ENCODE measurements at regions not wholly inside any gene's neighbourhood (a gene's known extent, or its start where the extent isn't known, plus 50 kb on each side); places are given as distances from the start of the nearest gene placed in this dataset.
"Not testable (repeated sequence)": the region's sequence is repeated elsewhere in the genome, so short reads cannot be mapped to it uniquely, and the experiment has no call there.

GRCh38 chr13:65808061-65808460 is 1422.1 kb downstream of the PCDH9 start:
- Histone ChIP-seq H3K36me3 (no peaks in the 10 kb centered on the region), H3K4me3 (ENCODE audit: low read depth, low read length) (no peak overlapping the region), H3K4me1 (no peaks in the 10 kb centered on the region), H3K9me3 (no peaks in the 10 kb centered on the region), H3K27me3 (no peaks in the 10 kb centered on the region)
- TF ChIP-seq CTCF (IDR thresholded peaks at IDR 0.05; ENCODE audit: low read depth, low read length), result no peak
- DNase-seq, result no peak

DNA sequence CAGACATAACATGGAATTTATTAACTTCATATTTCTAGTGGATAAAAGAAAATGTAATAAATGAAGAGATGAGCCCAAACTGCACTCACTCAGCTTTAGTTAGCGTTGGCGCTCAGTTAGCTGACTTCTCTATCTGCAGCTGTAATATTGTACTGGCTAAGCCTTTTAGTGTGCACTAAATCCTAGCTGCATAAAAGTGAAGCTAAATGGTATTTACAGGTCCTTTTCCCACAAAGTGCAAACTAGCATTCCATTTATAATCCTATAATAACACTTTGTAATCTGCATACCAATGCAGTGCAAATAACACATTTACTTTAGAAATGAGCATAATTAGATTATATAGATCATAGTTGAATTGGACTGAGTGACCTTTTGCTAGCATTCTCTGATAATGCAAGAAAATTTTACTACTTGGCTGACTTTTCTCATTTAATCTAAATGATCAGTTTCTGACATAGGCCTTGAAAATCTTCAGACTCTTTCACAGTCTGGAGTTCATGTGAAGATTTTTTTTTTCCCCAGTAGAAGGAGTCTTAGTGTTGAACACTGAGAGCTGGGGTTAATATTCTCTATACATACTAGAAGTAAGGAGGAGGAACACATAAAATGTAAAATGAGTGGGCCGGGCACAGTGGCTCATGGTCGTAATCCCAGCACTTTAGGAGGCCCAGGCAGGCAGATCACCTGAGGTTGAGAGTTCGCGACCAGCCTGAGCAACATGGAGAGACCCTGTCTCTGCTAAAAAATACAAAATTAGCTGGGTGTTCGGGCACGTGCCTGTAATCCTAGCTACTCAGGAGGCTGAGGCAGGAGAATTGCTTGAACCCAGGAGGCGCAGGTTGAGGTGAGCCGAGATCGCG is 1426.4 kb downstream of the PCDH9 start:
- no peak overlapping the region for H3K4me3 ChIP-seq (ENCODE audit: low read depth, low read length)
- H3K4me1 ChIP-seq, result no peaks in the 10 kb centered on the region
- no peaks in the 10 kb centered on the region for H3K27me3 ChIP-seq
- no peak for DNase-seq
- no peaks in the 10 kb centered on the region for H3K36me3 ChIP-seq
- no peaks in the 10 kb centered on the region for H3K9me3 ChIP-seq
- no peak for TF ChIP-seq CTCF (IDR thresholded peaks at IDR 0.05; ENCODE audit: low read depth, low read length)

DNA sequence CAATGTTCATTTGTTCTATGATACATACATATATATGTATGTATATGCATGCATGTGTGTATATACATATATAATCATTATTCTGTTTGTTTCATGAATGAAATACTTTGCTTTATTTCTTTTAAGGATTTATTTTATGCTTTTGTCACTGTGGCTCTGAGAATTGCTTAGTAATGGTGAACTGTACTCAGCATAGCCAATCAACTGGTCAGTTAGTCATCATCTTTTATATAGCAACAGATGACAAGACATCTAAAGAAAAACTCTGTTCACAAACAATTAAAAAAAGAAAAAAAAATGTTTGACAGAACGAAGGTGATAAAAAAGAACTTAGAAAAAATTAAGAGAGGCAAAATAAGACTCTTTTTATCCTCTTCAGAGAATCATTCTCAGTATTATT is 1440.3 kb downstream of the PCDH9 start:
- Histone ChIP-seq H3K36me3 (no peaks in the 10 kb centered on the region), H3K4me3 (ENCODE audit: low read depth, low read length) (no peak overlapping the region), H3K27me3 (no peaks in the 10 kb centered on the region), H3K9me3 (no peaks in the 10 kb centered on the region), H3K4me1 (no peaks in the 10 kb centered on the region)
- no peak for TF ChIP-seq CTCF (IDR thresholded peaks at IDR 0.05; ENCODE audit: low read depth, low read length)
- DNase-seq, result no peak

DNA sequence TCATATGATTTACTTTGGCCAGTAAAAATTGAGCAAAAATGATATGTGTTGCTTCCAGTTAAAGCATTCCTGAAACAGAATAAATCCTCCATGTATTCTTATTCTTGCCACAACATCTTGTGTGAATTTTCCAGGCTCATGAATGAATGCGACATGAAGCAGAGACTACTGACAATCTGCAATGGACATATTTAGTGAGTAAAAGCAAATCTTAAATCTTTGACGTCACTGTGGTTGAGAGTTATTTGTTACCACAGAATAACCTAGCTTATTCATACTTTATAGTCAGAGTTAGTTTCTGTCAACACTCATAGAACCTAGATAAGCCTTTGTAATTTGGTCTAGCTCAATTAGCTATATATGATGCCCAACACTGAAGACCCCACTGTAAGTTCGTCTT is 1443.1 kb downstream of the PCDH9 start:
- Histone ChIP-seq H3K27me3 (no peaks in the 10 kb centered on the region), H3K4me1 (no peaks in the 10 kb centered on the region), H3K4me3 (ENCODE audit: low read depth, low read length) (no peak overlapping the region), H3K36me3 (no peaks in the 10 kb centered on the region), H3K9me3 (no peaks in the 10 kb centered on the region)
- no peak for TF ChIP-seq CTCF (IDR thresholded peaks at IDR 0.05; ENCODE audit: low read depth, low read length)
- no peak for DNase-seq

- H3K4me1 ChIP-seq, result no peaks in the 10 kb centered on the region
- H3K36me3 ChIP-seq, result no peaks in the 10 kb centered on the region
- TF ChIP-seq CTCF (IDR thresholded peaks at IDR 0.05; ENCODE audit: low read depth, low read length), result no peak
- H3K4me3 ChIP-seq (ENCODE audit: low read depth, low read length), result no peak overlapping the region
- no peaks in the 10 kb centered on the region for H3K9me3 ChIP-seq
- H3K27me3 ChIP-seq, result no peaks in the 10 kb centered on the region
- no peak for DNase-seq
These were observed 1445.9 kb downstream of the PCDH9 start for GRCh38 chr13:65784088-65784816.

DNA sequence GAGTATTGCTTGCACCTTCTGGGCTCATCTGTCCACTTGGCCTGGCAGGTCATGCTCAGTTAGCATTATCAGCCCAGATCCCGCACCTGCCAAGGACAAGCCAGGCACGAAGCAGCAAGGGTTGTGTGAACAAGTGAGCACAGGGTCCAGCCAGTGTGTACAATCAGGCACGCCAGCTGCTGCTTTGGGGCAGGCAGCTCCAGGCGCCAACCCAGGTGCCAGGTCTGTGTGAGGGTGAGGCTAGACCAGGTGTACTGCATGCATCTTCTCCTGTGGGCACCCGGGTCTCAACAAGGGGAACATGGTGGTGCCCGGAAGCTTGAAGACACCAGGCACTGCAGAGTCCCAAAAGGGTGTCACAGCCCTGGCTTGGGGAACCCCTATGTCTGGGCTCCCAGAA is 1446.8 kb downstream of the PCDH9 start:
- Histone ChIP-seq H3K4me3 (ENCODE audit: low read depth, low read length) (no peak overlapping the region), H3K9me3 (no peaks in the 10 kb centered on the region), H3K4me1 (no peaks in the 10 kb centered on the region), H3K36me3 (no peaks in the 10 kb centered on the region), H3K27me3 (no peaks in the 10 kb centered on the region)
- DNase-seq, result no peak
- TF ChIP-seq CTCF (IDR thresholded peaks at IDR 0.05; ENCODE audit: low read depth, low read length), result no peak

DNA sequence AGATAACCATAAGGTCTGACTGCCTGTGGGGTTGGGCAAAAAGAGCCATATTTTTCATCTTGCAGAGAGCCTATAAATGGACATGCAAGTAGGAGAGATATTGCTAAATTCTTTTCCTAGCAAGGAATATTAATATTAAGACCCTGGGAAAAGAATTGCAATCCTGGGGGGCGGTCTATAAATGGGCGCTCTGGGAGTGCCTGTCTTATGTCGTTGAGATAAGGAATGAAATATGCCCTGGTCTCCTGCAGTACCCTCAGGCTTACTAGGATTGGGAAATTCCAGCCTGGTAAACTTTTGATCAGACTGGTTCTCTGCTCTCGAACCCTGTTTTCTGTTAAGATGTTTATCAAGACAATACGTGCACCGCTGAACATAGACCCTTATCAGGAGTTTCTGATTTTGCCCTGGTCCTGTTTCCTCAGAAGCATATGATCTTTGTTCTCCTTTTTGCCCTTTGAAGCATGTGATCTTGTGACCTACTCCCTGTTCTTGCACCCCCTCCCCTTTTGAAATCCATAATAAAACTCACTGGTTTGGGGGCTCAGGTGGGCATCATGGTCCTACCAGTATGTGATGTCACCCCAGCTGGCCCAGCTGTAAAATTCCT is 1458.3 kb downstream of the PCDH9 start:
- not testable (repeated sequence) for H3K4me1 ChIP-seq; H3K36me3 ChIP-seq; DNase-seq; H3K4me3 ChIP-seq (ENCODE audit: low read depth, low read length); H3K9me3 ChIP-seq; H3K27me3 ChIP-seq

All from BE2C (cell line).